Keratinocyte (primary cell): ENCODE measurements at regions not wholly inside any gene's neighbourhood (a gene's known extent, or its start where the extent isn't known, plus 50 kb on each side); places are given as distances from the start of the nearest gene placed in this dataset.

Experiments
- EZH2 ChIP-seq: IDR thresholded peaks from one replicate; pipeline ENCODE4 v1.6.1; 2012; ENCODE audit warnings: inconsistent platforms, mild to moderate bottlenecking, low read length, moderate library complexity
- TF ChIP-seq, protein P1 (sequence below), 3 experiments: IDR thresholded peaks in 1 of 3; conservative IDR thresholded peaks in 1 of 3; optimal IDR thresholded peaks in 1 of 3; 2 replicates in 2 of 3; 3 replicates in 1 of 3; pipeline versions ENCODE3 to v1.5.1; 2011; ENCODE audit warnings: low read length in 3 of 3, mild to moderate bottlenecking in 3 of 3, moderate library complexity in 2 of 3, control low read depth in 1 of 3, inconsistent platforms in 1 of 3; ENCODE audit not compliant: insufficient read depth in 2 of 3; ENCODE audit errors: extremely low read depth in 1 of 3

DNA sequence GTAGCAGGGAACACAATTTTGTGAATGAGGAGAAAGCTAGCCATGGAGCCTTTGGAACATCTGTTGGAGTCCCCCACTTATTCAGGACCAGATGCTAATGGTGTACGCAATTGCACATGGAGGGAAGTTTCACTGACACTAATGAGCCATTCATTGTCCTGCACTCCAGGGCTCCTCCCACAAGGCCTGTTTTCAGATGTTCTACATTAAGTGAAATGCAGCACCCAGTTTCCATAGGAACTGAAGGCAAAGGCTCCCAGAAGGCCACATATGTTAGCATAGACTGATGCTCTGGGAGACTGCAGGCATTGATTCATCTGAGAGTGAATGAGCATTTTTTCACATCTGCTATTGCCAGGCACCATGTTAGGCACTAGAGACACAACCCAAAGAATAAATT lies 399.5 kb downstream of the ETS1 start:
- TF ChIP-seq, protein P1, sequence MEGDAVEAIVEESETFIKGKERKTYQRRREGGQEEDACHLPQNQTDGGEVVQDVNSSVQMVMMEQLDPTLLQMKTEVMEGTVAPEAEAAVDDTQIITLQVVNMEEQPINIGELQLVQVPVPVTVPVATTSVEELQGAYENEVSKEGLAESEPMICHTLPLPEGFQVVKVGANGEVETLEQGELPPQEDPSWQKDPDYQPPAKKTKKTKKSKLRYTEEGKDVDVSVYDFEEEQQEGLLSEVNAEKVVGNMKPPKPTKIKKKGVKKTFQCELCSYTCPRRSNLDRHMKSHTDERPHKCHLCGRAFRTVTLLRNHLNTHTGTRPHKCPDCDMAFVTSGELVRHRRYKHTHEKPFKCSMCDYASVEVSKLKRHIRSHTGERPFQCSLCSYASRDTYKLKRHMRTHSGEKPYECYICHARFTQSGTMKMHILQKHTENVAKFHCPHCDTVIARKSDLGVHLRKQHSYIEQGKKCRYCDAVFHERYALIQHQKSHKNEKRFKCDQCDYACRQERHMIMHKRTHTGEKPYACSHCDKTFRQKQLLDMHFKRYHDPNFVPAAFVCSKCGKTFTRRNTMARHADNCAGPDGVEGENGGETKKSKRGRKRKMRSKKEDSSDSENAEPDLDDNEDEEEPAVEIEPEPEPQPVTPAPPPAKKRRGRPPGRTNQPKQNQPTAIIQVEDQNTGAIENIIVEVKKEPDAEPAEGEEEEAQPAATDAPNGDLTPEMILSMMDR (optimal IDR thresholded peaks at IDR 0.05 in 1 of 3, IDR thresholded peaks at IDR 0.05 in 1 of 3, conservative IDR thresholded peaks at IDR 0.05 in 1 of 3; ENCODE audit: extremely low read depth in 1 of 3, insufficient read depth in 2 of 3, low read length in 3 of 3) = no peak
- no peak for TF ChIP-seq EZH2
